Colonic mucosa (tissue), 4 donors: ENCODE measurements at regions not wholly inside any gene's neighbourhood (a gene's known extent, or its start where the extent isn't known, plus 50 kb on each side); places are given as distances from the start of the nearest gene placed in this dataset.

Source experiments
- DNase-seq: peaks from one replicate; pipeline ENCODE4 v3.0.0-alpha.2; 2020
- H3K27ac ChIP-seq: fragments of 200-600 bp; one replicate; pipeline ENCODE4 v1.8.0; 2021
- H3K27me3 ChIP-seq: fragments of 200-600 bp; one replicate; pipeline ENCODE4 v1.8.0; 2021
- H3K36me3 ChIP-seq: fragments of 200-600 bp; one replicate; pipeline ENCODE4 v1.8.0; 2021
- H3K4me1 ChIP-seq: fragments of 200-600 bp; one replicate; pipeline ENCODE4 v1.8.0; 2021; ENCODE audit warnings: mild to moderate bottlenecking
- H3K4me3 ChIP-seq: fragments of 200-600 bp; one replicate; pipeline ENCODE4 v1.8.0; 2021
- H3K9ac ChIP-seq, 2 donors: one replicate each; pipeline ENCODE4 v1.7.0; 2013; ENCODE audit warnings: control low read depth in 2 of 2, low read depth in 2 of 2, low read length in 2 of 2
- H3K9me3 ChIP-seq: fragments of 200-600 bp; one replicate; pipeline ENCODE4 v1.8.0; 2021
- CTCF ChIP-seq: fragments of 200-600 bp; IDR thresholded peaks from one replicate; pipeline ENCODE4 v1.8.0; 2022; ENCODE audit warnings: antibody characterized with exemption, mild to moderate bottlenecking
- intact Hi-C: fragments of 100-400 bp; cut with DNase I; formaldehyde crosslinking; loops from one replicate; pipeline ENCODE4 v1.14.1; 2022
- donor health status: healthy.
- donor health status: DM: no; HTN: no; CAD: no.
- donor health status: DM: no; HTN: no; CAD: no.

GRCh38 chr17:34177642-34178041 lies 77.4 kb upstream of the CCL2 start:
- Histone ChIP-seq H3K9me3 (no peaks in the 10 kb centered on the region), H3K27me3 (no peaks in the 10 kb centered on the region), H3K27ac (no peak overlapping the region), H3K36me3 (no peaks in the 10 kb centered on the region), H3K4me1 (no peaks in the 10 kb centered on the region), H3K4me3 (no peak overlapping the region), H3K9ac (no peak overlapping the region)
- intact Hi-C loops, result no loop called here
- no peak for DNase-seq
- no peak for TF ChIP-seq CTCF

- H3K27me3 ChIP-seq, result no peaks in the 10 kb centered on the region
- H3K9ac ChIP-seq, result no peak overlapping the region
- H3K27ac ChIP-seq, result no peak overlapping the region
- no peaks in the 10 kb centered on the region for H3K36me3 ChIP-seq
- H3K4me3 ChIP-seq, result no peak overlapping the region
- no peak for TF ChIP-seq CTCF
- H3K4me1 ChIP-seq, result no peaks in the 10 kb centered on the region
- intact Hi-C loops, result no loop called here
- DNase-seq, result no peak
- no peaks in the 10 kb centered on the region for H3K9me3 ChIP-seq
Measured at GRCh38 chr17:34178092-34178491, 77.0 kb upstream of the CCL2 start.

GRCh38 chr17:34182036-34182803 lies 72.9 kb upstream of the CCL2 start:
- no peak for DNase-seq
- Histone ChIP-seq H3K36me3 (no peaks in the 10 kb centered on the region), H3K4me3 (no peak overlapping the region), H3K27me3 (no peaks in the 10 kb centered on the region), H3K9ac (no peak overlapping the region), H3K9me3 (no peaks in the 10 kb centered on the region), H3K27ac (no peak overlapping the region), H3K4me1 (no peaks in the 10 kb centered on the region)
- intact Hi-C loops, result no loop called here
- no peak for TF ChIP-seq CTCF

GRCh38 chr17:34195987-34196386 lies 59.1 kb upstream of the CCL2 start:
- no peak for TF ChIP-seq CTCF
- Histone ChIP-seq H3K4me3 (no peak overlapping the region), H3K27ac (no peak overlapping the region), H3K9ac (no peak overlapping the region), H3K36me3 (no peaks in the 10 kb centered on the region), H3K9me3 (no peaks in the 10 kb centered on the region), H3K27me3 (no peaks in the 10 kb centered on the region), H3K4me1 (no peaks in the 10 kb centered on the region)
- intact Hi-C loops, result no loop called here
- no peak for DNase-seq

- Histone ChIP-seq H3K27ac (no peak overlapping the region), H3K4me3 (no peak overlapping the region), H3K4me1 (no peaks in the 10 kb centered on the region), H3K27me3 (no peaks in the 10 kb centered on the region), H3K9me3 (no peaks in the 10 kb centered on the region), H3K36me3 (no peaks in the 10 kb centered on the region), H3K9ac (no peak overlapping the region)
- TF ChIP-seq CTCF, result no peak
- intact Hi-C loops, result no loop called here
- no peak for DNase-seq
Measured at GRCh38 chr17:34198519-34198918, 56.6 kb upstream of the CCL2 start.
